Brain pericyte (primary cell): ENCODE measurements at regions not wholly inside any gene's neighbourhood (a gene's known extent, or its start where the extent isn't known, plus 50 kb on each side); places are given as distances from the start of the nearest gene placed in this dataset.

Experiments
- DNase-seq: peaks from one replicate; pipeline ENCODE4 v3.0.0-alpha.2; 2012; ENCODE audit warnings: low read depth, low spot score

GRCh38 chr10:91137011-91137643 is 83.3 kb upstream of the PCGF5 start:
- DNase-seq: no peak

GRCh38 chr10:91137822-91138221 is 82.6 kb upstream of the PCGF5 start:
- DNase-seq: no peak

- no peak for DNase-seq
Observed at GRCh38 chr10:91140995-91141549, 79.4 kb upstream of the PCGF5 start.

GRCh38 chr10:91144961-91145360 is 75.5 kb upstream of the PCGF5 start:
- no peak for DNase-seq

GRCh38 chr10:91146146-91146545 is 74.3 kb upstream of the PCGF5 start:
- DNase-seq: no peak

GRCh38 chr10:91149550-91149949 is 70.9 kb upstream of the PCGF5 start:
- DNase-seq: no peak

GRCh38 chr10:91150631-91151030 is 69.8 kb upstream of the PCGF5 start:
- no peak for DNase-seq

- no peak for DNase-seq
Observed at GRCh38 chr10:91153508-91153907, 67.0 kb upstream of the PCGF5 start.

GRCh38 chr10:91154842-91155241 is 65.6 kb upstream of the PCGF5 start:
- no peak for DNase-seq

- no peak for DNase-seq
Observed at GRCh38 chr10:91156196-91156595, 64.3 kb upstream of the PCGF5 start.

GRCh38 chr10:91159254-91159783 is 61.1 kb upstream of the PCGF5 start:
- no peak for DNase-seq

GRCh38 chr10:91162050-91162494 is 58.4 kb upstream of the PCGF5 start:
- no peak for DNase-seq

- no peak for DNase-seq
Observed at GRCh38 chr10:91162495-91163268, 57.8 kb upstream of the PCGF5 start.

- peak; percentile 41 for DNase-seq
Observed at GRCh38 chr10:91163269-91163868, 57.1 kb upstream of the PCGF5 start.

- peak; percentile 53 for DNase-seq
Observed at GRCh38 chr10:91163869-91164474, 56.5 kb upstream of the PCGF5 start.

- no peak for DNase-seq
Observed at GRCh38 chr10:91164520-91165065, 55.9 kb upstream of the PCGF5 start.

GRCh38 chr10:91167406-91167805 is 53.1 kb upstream of the PCGF5 start:
- DNase-seq: no peak

GRCh38 chr10:91170418-91170817 is 50.0 kb upstream of the PCGF5 start:
- DNase-seq: no peak
